Caco-2 (cell line): ENCODE measurements at regions not wholly inside any gene's neighbourhood (a gene's known extent, or its start where the extent isn't known, plus 50 kb on each side); places are given as distances from the start of the nearest gene placed in this dataset.
"Not testable (repeated sequence)": the region's sequence is repeated elsewhere in the genome, so short reads cannot be mapped to it uniquely, and the experiment has no call there.

ENCODE experiments used
- BruUV-seq: library from RNA; stranded (reverse); fragments of 400-500 nt; replicated peaks from 2 replicates; lab custom pipeline; 2021; lab: Mats Ljungman, UMichigan
- CTCF ChIA-PET: fragments of 300-600 bp; sonication (Branson Sonifier 250); formaldehyde crosslinking; loops from one replicate; lab custom pipeline; 2022; ENCODE audit warnings: antibody characterized with exemption; lab: Charles Lee
- POLR2A ChIA-PET: fragments of 300-600 bp; sonication (Branson Sonifier 250); formaldehyde crosslinking; loops from one replicate; lab custom pipeline; 2022; ENCODE audit warnings: antibody characterized with exemption; lab: Charles Lee
- DNase-seq, 2 experiments: peaks; one replicate each; pipeline versions ENCODE4 v3.0.0 to v3.0.0-alpha.2; 2020 to 2022
- H3K27me3 ChIP-seq: replicated peaks from 2 replicates; pipeline ENCODE4 v1.6.0; 2011; ENCODE audit warnings: low read length; ENCODE audit not compliant: control insufficient read depth, insufficient read depth
- H3K36me3 ChIP-seq: 2 replicates; pipeline ENCODE4 v1.5.1; 2011; ENCODE audit warnings: low read length; ENCODE audit not compliant: control insufficient read depth, insufficient read depth
- H3K4me1 ChIP-seq: fragments of 250-450 bp; sonication (Bioruptor Pico); 2 replicates; pipeline ENCODE4 v1.5.1; 2020; ENCODE audit warnings: mild to moderate bottlenecking
- H3K4me3 ChIP-seq: 2 replicates; pipeline ENCODE4 v1.5.1; 2011; ENCODE audit warnings: low read depth, mild to moderate bottlenecking, control low read depth, low read length
- H3K9me3 ChIP-seq: fragments of 250-450 bp; sonication (Bioruptor Pico); 2 replicates; pipeline ENCODE4 v1.5.1; 2020; ENCODE audit warnings: mild to moderate bottlenecking, moderate library complexity
- H3K27ac Mint-ChIP-seq: one replicate; pipeline ENCODE4 v1.8.0; 2022; ENCODE audit warnings: mixed read lengths; ENCODE audit not compliant: unreplicated experiment
- H3K27me3 Mint-ChIP-seq: one replicate; pipeline ENCODE4 v1.8.0; 2022; ENCODE audit warnings: mixed read lengths; ENCODE audit not compliant: insufficient read depth, unreplicated experiment
- H3K36me3 Mint-ChIP-seq: one replicate; pipeline ENCODE4 v1.8.0; 2022; ENCODE audit warnings: mild to moderate bottlenecking, mixed read lengths; ENCODE audit not compliant: insufficient read depth, unreplicated experiment
- H3K4me1 Mint-ChIP-seq: one replicate; pipeline ENCODE4 v1.8.0; 2022; ENCODE audit warnings: low read depth, mixed read lengths; ENCODE audit not compliant: unreplicated experiment
- H3K4me3 Mint-ChIP-seq: one replicate; pipeline ENCODE4 v1.8.0; 2022; ENCODE audit warnings: mild to moderate bottlenecking, moderate library complexity, mixed read lengths; ENCODE audit not compliant: unreplicated experiment
- H3K9me3 Mint-ChIP-seq: one replicate; pipeline ENCODE4 v1.8.0; 2022; ENCODE audit warnings: mixed read lengths; ENCODE audit not compliant: unreplicated experiment
- intact Hi-C: fragments of 100-400 bp; cut with micrococcal nuclease; formaldehyde crosslinking; loops from one replicate; pipeline ENCODE4 v1.10.0; 2022; ENCODE audit not compliant: unreplicated experiment
- TF ChIP-seq, protein P1 (sequence below), 2 experiments: fragments of 200-600 bp in 1 of 2; IDR thresholded peaks; 1 replicate in 1 of 2; 2 replicates in 1 of 2; pipeline versions ENCODE4 v1.5.1 to v1.8.0; 2011 to 2022; ENCODE audit warnings: antibody characterized with exemption in 1 of 2, control low read depth in 1 of 2, inconsistent platforms in 1 of 2, low read depth in 1 of 2, low read length in 1 of 2, mild to moderate bottlenecking in 1 of 2, moderate library complexity in 1 of 2; ENCODE audit not compliant: insufficient read depth in 1 of 2, severe bottlenecking in 1 of 2, unreplicated experiment in 1 of 2

DNA sequence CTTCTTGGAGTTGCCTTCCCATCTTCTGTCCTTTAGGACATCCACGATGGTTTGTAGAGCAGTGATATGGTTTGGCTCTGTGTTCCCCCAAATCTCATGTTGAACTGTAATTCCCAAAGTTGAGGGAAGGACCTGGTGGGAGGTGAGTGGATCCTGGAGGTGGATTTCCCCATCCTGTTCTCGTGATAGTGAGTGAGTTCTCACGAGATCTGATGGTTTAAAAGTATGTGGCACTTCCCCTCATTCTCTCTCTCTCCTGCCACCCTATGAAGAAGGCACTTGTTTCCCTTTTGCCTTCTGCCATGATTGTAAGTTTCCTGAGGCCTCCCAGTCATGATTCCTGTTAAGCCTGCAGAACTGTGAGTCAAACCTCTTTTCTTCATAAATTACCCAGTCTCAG, 99.2 kb downstream of the BRMS1L start:
- no TSS peak for BruUV-seq
- H3K4me3 ChIP-seq, result no peak overlapping the region
- no peak overlapping the region for H3K4me3 Mint-ChIP-seq
- ChIA-PET CTCF (no interaction called here), POLR2A (no interaction called here)
- H3K27me3 Mint-ChIP-seq, result no peaks in the 10 kb centered on the region
- H3K36me3 ChIP-seq, result no peaks in the 10 kb centered on the region
- no peaks in the 10 kb centered on the region for H3K4me1 Mint-ChIP-seq
- no peaks in the 10 kb centered on the region for H3K4me1 ChIP-seq
- TF ChIP-seq, protein P1, sequence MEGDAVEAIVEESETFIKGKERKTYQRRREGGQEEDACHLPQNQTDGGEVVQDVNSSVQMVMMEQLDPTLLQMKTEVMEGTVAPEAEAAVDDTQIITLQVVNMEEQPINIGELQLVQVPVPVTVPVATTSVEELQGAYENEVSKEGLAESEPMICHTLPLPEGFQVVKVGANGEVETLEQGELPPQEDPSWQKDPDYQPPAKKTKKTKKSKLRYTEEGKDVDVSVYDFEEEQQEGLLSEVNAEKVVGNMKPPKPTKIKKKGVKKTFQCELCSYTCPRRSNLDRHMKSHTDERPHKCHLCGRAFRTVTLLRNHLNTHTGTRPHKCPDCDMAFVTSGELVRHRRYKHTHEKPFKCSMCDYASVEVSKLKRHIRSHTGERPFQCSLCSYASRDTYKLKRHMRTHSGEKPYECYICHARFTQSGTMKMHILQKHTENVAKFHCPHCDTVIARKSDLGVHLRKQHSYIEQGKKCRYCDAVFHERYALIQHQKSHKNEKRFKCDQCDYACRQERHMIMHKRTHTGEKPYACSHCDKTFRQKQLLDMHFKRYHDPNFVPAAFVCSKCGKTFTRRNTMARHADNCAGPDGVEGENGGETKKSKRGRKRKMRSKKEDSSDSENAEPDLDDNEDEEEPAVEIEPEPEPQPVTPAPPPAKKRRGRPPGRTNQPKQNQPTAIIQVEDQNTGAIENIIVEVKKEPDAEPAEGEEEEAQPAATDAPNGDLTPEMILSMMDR (IDR thresholded peaks at IDR 0.05; ENCODE audit: insufficient read depth in 1 of 2, low read depth in 1 of 2, low read length in 1 of 2, severe bottlenecking in 1 of 2, unreplicated experiment in 1 of 2), result no peak
- H3K36me3 Mint-ChIP-seq, result no peaks in the 10 kb centered on the region
- no peaks in the 10 kb centered on the region for H3K27me3 ChIP-seq
- no peak for DNase-seq
- no peak overlapping the region for H3K27ac Mint-ChIP-seq
- no peaks in the 10 kb centered on the region for H3K9me3 Mint-ChIP-seq
- intact Hi-C loops, result no loop called here
- no peaks in the 10 kb centered on the region for H3K9me3 ChIP-seq

DNA sequence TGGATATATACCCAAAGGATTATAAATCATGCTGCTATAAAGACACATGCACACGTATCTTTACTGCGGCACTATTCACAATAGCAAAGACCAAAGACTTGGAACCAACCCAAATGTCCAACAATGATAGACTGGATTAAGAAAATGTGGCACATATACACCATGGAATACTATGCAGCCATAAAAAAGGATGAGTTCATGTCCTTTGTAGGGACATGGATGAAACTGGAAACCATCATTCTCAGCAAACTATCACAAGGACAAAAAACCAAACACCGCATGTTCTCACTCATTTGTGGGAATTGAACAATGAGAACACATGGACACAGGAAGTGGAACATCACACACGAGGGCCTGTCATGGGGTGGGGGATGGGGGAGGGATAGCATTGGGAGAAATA, 96.5 kb downstream of the BRMS1L start:
- BruUV-seq, H3K4me1 Mint-ChIP-seq, POLR2A ChIA-PET: not testable (repeated sequence)

DNA sequence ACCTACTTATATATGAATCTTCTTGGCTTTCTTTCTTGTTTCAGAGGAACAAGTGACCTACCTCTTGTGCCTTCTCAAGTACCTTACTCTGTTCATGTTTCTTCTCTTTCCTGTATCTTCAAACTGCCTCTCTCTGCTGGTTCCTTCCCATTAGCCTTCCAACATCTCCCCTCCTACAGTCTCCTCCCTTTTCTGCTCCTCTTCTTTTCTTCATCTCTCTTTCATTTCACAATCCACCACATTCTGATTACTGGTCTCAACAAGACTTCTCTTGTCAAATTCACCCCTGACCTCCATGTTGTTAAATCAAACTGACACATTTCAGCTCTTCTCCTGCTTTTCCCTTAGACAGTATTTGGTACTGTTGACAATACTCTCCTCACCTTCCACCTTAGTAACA, 95.6 kb downstream of the BRMS1L start:
- ChIA-PET POLR2A (no interaction called here), CTCF (no interaction called here)
- Mint-ChIP-seq H3K4me3 (no peak overlapping the region), H3K27ac (no peak overlapping the region), H3K4me1 (no peaks in the 10 kb centered on the region), H3K36me3 (no peaks in the 10 kb centered on the region), H3K9me3 (peaks cover 9% of the 10 kb centered on the region), H3K27me3 (peaks cover 3% of the 10 kb centered on the region)
- Histone ChIP-seq H3K4me1 (no peaks in the 10 kb centered on the region), H3K36me3 (no peaks in the 10 kb centered on the region), H3K9me3 (no peaks in the 10 kb centered on the region), H3K4me3 (no peak overlapping the region), H3K27me3 (no peaks in the 10 kb centered on the region)
- TF ChIP-seq, protein P1 (IDR thresholded peaks at IDR 0.05; ENCODE audit: insufficient read depth in 1 of 2, low read depth in 1 of 2, low read length in 1 of 2, severe bottlenecking in 1 of 2, unreplicated experiment in 1 of 2), result no peak
- no peak for DNase-seq
- intact Hi-C loops, result no loop called here
- BruUV-seq, result no TSS peak

More for the DNA sequence above, 96.5 kb downstream of the BRMS1L start:
- H3K4me3 Mint-ChIP-seq, CTCF ChIA-PET, H3K9me3 Mint-ChIP-seq, H3K9me3 ChIP-seq, H3K27me3 ChIP-seq, H3K36me3 ChIP-seq, intact Hi-C loops, H3K27me3 Mint-ChIP-seq, H3K4me1 ChIP-seq, H3K27ac Mint-ChIP-seq, DNase-seq, H3K4me3 ChIP-seq, H3K36me3 Mint-ChIP-seq: not testable (repeated sequence)
